HG03039 (cell line): ENCODE measurements at regions not wholly inside any gene's neighbourhood (a gene's known extent, or its start where the extent isn't known, plus 50 kb on each side); places are given as distances from the start of the nearest gene placed in this dataset.
"Not testable (repeated sequence)": the region's sequence is repeated elsewhere in the genome, so short reads cannot be mapped to it uniquely, and the experiment has no call there.

Experiments
- ATAC-seq: cut with Tn5 transposase; IDR thresholded peaks from one replicate; pipeline ENCODE4 v1.9.1; 2021; ENCODE audit warnings: mild to moderate bottlenecking, moderate library complexity; ENCODE audit not compliant: unreplicated experiment

DNA sequence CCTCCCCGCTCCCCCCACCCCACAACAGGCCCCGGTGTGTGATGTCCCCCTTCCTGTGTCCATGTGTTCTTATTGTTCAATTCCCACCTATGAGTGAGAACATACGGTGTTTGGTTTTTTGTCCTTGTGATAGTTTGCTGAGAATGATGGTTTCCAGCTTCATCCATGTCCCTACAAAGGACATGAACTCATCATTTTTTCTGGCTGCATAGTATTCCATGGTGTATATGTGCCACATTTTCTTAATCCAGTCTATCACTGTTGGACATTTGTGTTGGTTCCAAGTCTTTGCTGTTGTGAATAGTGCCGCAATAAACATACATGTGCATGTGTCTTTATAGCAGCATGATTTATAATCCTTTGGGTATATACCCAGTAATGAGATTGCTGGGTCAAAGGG lies 104.3 kb downstream of the MTPN start:
- ATAC-seq: not testable (repeated sequence)

- ATAC-seq: no peak
Observed at GRCh38 chr7:135862586-135863340, 114.2 kb upstream of the FAM180A start.

GRCh38 chr7:135859538-135859937 lies 110.9 kb upstream of the FAM180A start:
- ATAC-seq: no peak

DNA sequence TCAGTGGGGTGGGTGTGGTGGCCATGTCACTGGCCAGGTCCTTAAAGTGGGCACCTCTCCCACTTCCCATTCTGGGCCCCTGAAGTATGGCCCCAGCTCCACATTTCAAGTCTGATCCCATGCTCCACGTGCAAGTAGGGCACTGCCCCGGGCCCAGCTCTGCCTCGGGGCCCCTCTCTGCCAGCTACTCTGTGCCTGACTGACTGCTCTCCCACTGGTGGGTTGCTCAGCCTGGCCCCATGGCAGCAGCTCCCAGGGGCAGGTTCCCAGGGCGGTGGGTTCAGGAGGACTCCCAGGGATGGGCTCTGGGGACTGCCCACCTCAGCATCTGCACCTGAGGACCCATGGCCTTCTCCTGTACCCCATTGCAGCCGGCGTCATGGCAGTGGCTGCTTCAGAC lies 110.2 kb upstream of the FAM180A start:
- no peak for ATAC-seq

DNA sequence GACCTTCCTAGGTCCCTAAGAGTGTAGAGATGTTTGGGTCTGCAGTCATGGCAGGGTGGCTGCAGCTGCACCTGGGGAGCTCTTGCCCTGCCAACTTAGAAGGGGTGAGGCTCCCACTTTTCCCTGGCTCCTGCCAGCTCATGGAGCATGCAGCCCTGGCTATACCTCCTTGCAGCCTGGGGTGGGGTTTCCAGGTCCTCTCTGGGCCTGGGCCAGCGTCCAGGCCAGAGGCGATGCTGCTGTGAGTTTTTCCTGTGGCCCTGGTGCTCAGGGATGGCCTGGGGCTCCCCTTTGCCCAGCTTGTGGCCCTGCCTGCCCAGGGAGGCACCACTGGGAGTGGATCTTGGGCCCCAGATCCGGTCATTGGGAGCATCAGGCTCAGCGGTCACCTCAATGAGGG lies 109.8 kb upstream of the FAM180A start:
- no peak for ATAC-seq

- no peak for ATAC-seq
Observed at GRCh38 chr7:135857519-135858274, 109.1 kb upstream of the FAM180A start.

GRCh38 chr7:135856356-135857144 lies 107.9 kb upstream of the FAM180A start:
- no peak for ATAC-seq

GRCh38 chr7:135855846-135856245 lies 107.2 kb upstream of the FAM180A start:
- no peak for ATAC-seq

DNA sequence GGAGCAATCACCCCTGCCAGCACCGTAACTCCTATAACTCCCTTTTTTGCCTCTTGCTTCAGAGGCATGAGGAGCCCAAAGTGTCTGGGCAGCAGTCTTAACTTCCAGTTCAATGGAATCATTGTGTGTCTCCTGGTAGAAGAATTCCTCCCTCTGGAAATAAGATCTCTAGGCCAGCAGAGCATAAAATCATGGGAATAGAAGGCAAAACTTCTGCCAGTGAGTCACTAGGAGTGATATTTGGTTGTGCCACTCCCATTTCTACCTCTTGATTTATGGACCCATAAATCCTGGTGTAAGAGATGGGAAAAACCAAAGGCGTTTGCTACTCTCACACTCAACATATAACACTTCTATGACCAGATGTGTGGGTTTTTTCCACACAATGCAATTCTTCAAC lies 104.9 kb upstream of the FAM180A start:
- no peak for ATAC-seq

GRCh38 chr7:135853008-135853407 lies 104.4 kb upstream of the FAM180A start:
- ATAC-seq: no peak

DNA sequence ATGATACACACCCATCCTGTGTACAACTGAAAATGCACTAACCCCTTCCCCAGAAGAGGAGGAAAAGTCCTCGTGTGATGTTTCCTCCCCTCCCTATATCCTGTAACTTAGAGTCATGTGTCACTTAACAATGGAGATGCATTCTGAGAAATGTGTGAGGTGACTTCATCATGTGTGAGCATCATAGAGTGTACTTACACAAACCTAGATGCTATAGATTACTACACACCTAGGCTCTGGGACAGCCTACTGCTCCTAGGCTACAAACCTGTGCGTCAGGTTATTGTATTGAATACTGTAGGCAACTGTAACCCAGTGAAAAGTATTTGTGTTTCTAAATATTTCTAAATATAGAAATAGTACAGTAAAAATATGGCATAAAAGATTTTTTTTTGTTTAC lies 98.6 kb upstream of the FAM180A start:
- ATAC-seq: no peak

DNA sequence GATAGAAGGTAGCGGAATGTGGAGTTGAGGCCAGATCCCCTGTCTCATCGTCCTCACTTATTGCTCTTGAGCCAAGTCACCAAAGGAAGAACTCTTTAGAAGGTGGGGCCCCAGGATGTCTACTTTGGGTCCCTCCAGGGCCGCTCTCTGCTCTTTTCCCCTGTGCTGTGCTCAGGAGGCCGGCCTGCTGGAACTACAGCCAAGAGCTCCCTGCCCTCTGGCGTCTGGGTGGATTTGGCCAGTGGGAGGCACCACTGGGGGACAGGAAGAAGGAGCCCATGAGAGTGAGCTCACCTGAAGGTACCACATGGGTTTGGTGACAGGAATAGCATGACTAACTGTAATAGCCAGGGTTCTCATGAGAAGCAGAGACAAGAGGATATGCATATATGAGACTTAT lies 97.7 kb upstream of the FAM180A start:
- ATAC-seq: no peak

DNA sequence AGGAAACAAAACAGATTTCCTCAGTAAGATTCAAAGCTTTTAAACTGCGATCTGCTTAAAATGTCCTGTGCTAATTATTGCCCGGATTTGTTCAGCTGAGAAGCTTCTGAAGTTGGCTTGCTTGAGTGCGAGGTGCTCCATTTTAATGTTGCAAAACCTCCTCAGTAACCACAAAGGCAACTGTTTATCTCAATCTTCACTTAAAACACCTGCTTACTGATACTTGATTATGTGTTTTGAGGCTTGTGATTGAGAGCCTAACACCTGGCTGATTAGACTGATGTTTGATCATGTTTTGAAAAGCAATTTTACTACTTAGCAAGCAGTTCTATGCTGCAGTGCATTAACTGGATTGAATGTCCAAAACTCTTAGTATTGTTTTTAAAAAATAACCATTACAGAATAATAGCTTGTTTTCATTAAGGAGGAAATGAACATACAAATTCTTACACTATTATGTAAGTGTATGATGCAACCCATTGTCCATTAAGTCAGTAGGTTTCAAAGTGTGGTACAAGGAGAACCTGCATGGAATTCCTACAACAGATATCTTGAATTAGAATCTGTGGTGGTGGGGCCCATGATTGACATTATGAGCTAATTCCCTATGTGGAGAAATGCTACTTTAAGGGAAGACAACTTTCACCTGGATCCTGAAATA lies 96.9 kb upstream of the FAM180A start:
- no peak for ATAC-seq

DNA sequence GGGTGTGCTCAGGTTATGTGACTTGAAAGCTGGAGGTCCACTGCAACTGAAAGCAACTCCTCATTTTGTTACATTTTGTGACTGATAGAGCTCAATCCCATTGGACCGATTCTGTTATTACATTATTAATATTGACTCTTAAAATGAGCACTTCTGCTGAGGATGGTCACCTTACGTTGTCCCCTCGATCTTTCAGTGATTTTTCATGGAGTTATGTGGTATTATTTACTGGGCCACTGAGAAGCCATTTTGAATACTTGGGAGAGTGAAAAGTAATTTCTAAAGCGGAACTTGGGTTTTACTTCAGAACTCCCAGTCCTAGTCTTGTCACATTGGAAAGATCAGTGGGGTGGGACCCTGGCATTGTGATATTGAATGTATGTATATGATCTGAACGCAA lies 96.3 kb upstream of the FAM180A start:
- ATAC-seq: no peak

DNA sequence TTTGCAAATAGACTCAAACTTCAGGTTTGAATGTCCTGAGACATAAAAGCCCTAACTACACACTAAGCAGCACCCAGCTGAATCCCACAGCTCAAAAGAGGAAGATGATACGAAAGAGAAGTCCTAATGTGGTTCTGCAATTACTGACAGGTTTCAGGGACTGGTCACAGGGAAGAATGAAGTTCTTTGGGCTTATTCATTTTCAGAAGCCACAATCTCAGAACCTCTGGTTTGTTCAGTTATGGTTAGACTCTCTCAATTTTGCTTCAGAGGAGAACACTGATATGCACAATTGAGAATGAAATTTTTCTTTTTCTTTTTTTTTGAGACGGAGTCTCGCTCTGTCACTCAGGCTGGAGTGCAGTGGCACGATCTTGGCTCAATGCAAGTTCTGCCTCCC lies 94.6 kb upstream of the FAM180A start:
- ATAC-seq: peak; percentile 94

- no peak for ATAC-seq
Observed at GRCh38 chr7:135842446-135843179, 94.0 kb upstream of the FAM180A start.

DNA sequence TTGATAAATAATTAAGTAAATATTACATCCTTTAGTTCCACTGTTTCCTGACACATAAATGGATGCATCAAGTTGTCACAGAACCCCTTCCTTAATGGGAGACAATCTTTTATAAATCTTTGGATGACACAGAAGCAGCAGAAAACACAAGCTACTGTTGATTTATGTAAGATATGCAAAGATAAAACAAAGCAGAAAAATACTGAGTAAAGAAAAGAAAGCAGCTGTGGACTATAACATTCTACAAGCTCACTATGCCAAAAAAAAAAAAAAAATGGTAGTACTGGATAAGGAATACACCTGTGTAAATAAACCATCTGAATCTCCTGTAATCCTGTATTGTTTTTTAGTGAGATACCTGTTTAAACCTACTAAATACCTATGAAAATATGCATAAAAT lies 92.0 kb upstream of the FAM180A start:
- no peak for ATAC-seq

- ATAC-seq: no peak
Observed at GRCh38 chr7:135837675-135838074, 89.1 kb upstream of the FAM180A start.

GRCh38 chr7:135834266-135834665 lies 85.7 kb upstream of the FAM180A start:
- ATAC-seq: no peak

GRCh38 chr7:135833642-135834041 lies 85.0 kb upstream of the FAM180A start:
- ATAC-seq: no peak
